ENCODE measurements at regions not wholly inside any gene's neighbourhood (a gene's known extent, or its start where the extent isn't known, plus 50 kb on each side); places are given as distances from the start of the nearest gene placed in this dataset.

GRCh38 chr16:29321585-29321984, 84.9 kb downstream of the NPIPB11 start:
- peak; percentile 39 for FAIRE-seq
- no peak for TF ChIP-seq ZBTB8A (CRISPR knock-in tag; IDR thresholded peaks at IDR 0.05; ENCODE audit: borderline replicate concordance, low read depth)
- TF ChIP-seq ZNF138 (CRISPR knock-in tag; IDR thresholded peaks at IDR 0.05; ENCODE audit: low read depth): no peak
- TF ChIP-seq MAFG (CRISPR knock-in tag; IDR thresholded peaks at IDR 0.05): no peak
- TF ChIP-seq AKAP8 (CRISPR knock-in tag; IDR thresholded peaks at IDR 0.05): no peak
- TF ChIP-seq BRF2 (CRISPR knock-in tag; IDR thresholded peaks at IDR 0.05): no peak
- TF ChIP-seq ZNF674 (CRISPR knock-in tag; IDR thresholded peaks at IDR 0.05; ENCODE audit: low read depth): no peak
- TF ChIP-seq NR3C1 (CRISPR knock-in tag; IDR thresholded peaks at IDR 0.05): no peak
- no peak for TF ChIP-seq ZFP82 (CRISPR knock-in tag; IDR thresholded peaks at IDR 0.05; ENCODE audit: borderline replicate concordance)
- TF ChIP-seq ZNF225 (CRISPR knock-in tag; IDR thresholded peaks at IDR 0.05): no peak
- peak; percentile 34; the same call in 1 of the 2 replicates for TF ChIP-seq THRA (CRISPR knock-in tag; IDR thresholded peaks at IDR 0.05; ENCODE audit: borderline replicate concordance)
- peak; percentile 85 for TF ChIP-seq SIX4 (CRISPR knock-in tag; IDR thresholded peaks at IDR 0.05)
- peak; percentile 61 for TF ChIP-seq SALL1 (CRISPR knock-in tag; IDR thresholded peaks at IDR 0.05)
- TF ChIP-seq ZFP62 (CRISPR knock-in tag; IDR thresholded peaks at IDR 0.05): no peak
- no peak for TF ChIP-seq ONECUT2 (CRISPR knock-in tag; IDR thresholded peaks at IDR 0.05)
- no peak for TF ChIP-seq SRSF1 (optimal IDR thresholded peaks at IDR 0.05; ENCODE audit: low read depth, low read length)
- peak; percentile 34; the same call in 1 of the 2 replicates for TF ChIP-seq FOXA3 (CRISPR knock-in tag; IDR thresholded peaks at IDR 0.05)
- TF ChIP-seq ZNF292 (CRISPR knock-in tag; IDR thresholded peaks at IDR 0.05; ENCODE audit: borderline replicate concordance, low read depth): no peak
- TF ChIP-seq ZNF766 (CRISPR knock-in tag; IDR thresholded peaks at IDR 0.05; ENCODE audit: borderline replicate concordance): no peak
- no peak for TF ChIP-seq PRDM10 (CRISPR knock-in tag; IDR thresholded peaks at IDR 0.05; ENCODE audit: low read depth)
- no peak for TF ChIP-seq ZNF362 (CRISPR knock-in tag; IDR thresholded peaks at IDR 0.05; ENCODE audit: borderline replicate concordance)

More at GRCh38 chr16:29321585-29321984, 84.9 kb downstream of the NPIPB11 start:
- Histone ChIP-seq H3K9ac (ENCODE audit: insufficient read depth, low read depth, low read length) (peak overlapping the region; percentile 30; the same call in 1 of the 2 replicates), H2AFZ (ENCODE audit: low read length) (no peak overlapping the region), H3K9me3 (ENCODE audit: low read length) (no peaks in the 10 kb centered on the region), H3K4me2 (ENCODE audit: low read depth, low read length) (peak overlapping the region; percentile 54), H3K27ac (ENCODE audit: extremely low read length, insufficient read depth, low read length) (peak overlapping the region; percentile 67), H4K20me1 (ENCODE audit: insufficient read depth, low read length) (no peaks in the 10 kb centered on the region), H3K36me3 (replicated peaks in 1 of 2; ENCODE audit: control insufficient read depth in 1 of 2, insufficient read depth in 2 of 2, low read length in 2 of 2) (no peaks in the 10 kb centered on the region), H3K4me3 (replicated peaks in 1 of 3; ENCODE audit: insufficient read depth in 1 of 3, low read depth in 2 of 3, low read length in 3 of 3) (no peak overlapping the region), H3K27me3 (ENCODE audit: control insufficient read depth in 1 of 2, insufficient read depth in 2 of 2, low read length in 2 of 2) (no peaks in the 10 kb centered on the region), H3K79me2 (ENCODE audit: insufficient read depth, low read length) (no peaks in the 10 kb centered on the region), H3K4me1 (ENCODE audit: insufficient read depth, low read length) (peaks cover 52% of the 10 kb centered on the region)
- DNase-seq (ENCODE audit: low spot score) (peak; percentile 95), ATAC-seq (peak; percentile 97)
- ChIA-PET CTCF (ENCODE audit: low intra/inter-chr PET ratio, low total read pairs) (no interaction called here), POLR2A (interaction anchor here (0.9 kb wide), 1 partner anchor 14 kb away, joined by 3 read pairs; no protein-coding TSS in a partner anchor)
- BruUV-seq (replicated peaks): no TSS peak
- intact Hi-C loops (cut with micrococcal nuclease; ENCODE audit: unreplicated experiment): no loop called here
- in situ Hi-C loops (cut with HindIII; ENCODE audit: extremely low pct_ligation_motif_present, low pct_unique_long_range_greater_than_20kb): no loop called here
- 0% methylated on average over 6 of the region's 9 CpGs for WGBS (ENCODE audit: low lambda C conversion rate)

Measured in HepG2 (cell line).